Right forelimb (tissue), 1 donor: ENCODE measurements at regions not wholly inside any gene's neighbourhood (a gene's known extent, or its start where the extent isn't known, plus 50 kb on each side); places are given as distances from the start of the nearest gene placed in this dataset.

Experiments
- DNase-seq: peaks from one replicate; pipeline ENCODE4 v3.0.0-alpha.2; 2018

DNA sequence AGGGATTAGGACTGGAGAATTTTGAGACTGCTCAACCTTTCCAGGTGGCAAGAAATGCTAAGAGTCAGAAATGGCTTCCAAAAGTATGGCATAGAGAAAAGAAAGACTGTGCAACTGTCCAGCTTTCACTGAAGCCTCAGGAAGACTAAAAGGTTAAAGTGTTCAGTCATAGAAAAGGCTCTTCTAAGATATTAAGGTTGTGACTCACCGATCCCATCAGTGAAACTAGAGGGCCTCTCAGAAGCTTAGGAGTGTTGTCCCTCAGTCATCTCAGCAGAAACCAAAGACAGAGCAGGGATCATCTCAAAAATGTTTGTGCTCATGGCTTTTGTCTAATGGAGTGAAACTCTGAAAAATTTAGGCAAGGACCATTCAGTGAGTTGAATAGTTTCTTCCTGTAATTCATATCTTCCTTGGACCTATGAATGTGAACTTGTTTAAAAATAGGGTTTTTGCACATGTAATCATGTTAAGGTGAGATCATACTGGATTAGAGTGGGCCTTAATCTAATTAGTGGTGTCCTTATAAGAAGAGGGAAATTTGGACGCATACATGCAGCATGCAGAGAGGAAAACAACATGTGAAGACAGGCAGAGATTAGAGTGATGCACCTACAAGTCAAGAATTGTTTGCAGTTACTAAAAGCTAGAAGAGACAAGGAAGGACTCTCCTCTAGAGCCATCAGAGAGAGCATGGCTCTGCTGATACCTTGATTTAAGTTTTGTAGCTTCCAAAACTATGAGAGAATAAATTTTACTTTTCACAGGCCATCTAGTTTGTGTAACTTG is 71.3 kb downstream of the RPE65 start:
- no peak for DNase-seq

DNA sequence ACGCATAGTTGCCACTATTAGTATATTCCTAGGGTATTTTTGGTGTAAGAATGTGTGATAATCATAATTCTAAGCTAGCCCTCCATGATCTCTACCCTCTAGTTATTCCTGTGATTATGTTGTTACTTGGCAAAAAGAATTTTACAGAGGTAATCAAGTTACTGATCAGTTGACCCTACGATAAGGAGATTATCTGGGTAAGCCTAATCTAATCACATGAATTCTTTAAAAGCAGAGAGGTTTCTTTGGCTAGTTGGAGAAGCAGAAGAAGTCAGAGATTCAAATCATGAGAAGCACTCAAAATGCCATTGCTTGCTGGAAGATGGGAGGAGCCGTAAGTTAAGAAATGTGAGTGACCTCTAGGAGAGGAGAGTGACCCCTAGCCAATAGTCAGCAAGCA is 72.7 kb downstream of the RPE65 start:
- DNase-seq, result no peak

DNA sequence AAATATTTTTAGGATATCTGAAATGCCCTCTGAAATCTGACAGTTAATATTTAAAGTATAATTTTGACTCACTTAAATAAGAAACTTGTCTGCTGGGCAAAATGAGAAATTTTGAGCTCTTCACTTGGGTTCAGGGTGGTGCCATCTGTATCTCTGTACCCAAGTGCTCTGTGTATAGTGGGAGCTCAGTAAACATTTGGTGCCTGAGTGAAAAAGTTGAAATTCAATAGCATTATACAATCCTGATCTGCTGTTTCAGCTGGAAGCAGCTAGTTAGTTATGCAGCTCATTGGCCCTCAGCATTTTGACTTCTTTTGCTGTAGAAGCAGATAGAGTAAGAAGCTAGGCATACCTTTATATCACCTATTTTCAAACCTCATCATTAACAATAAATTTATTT is 73.3 kb downstream of the RPE65 start:
- no peak for DNase-seq

DNA sequence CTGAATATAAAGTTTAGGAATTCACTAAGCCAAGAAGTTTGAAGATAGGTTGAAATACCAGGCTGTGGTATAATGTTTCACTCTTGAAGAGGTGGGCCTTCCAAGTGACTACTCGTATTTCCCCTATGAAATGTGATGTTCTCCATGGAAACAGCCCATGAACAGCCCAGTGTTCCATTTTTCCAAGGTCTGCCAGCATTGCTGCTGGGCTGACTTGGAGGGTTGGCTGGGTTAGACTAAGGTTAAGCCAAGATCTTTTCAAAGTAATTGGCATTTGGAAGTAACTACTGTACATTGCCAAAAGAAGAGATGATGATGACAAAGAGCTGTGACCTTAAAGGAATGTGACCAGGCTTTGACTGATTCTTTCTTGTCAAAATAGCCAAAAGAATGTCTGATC is 73.8 kb downstream of the RPE65 start:
- DNase-seq, result no peak

DNA sequence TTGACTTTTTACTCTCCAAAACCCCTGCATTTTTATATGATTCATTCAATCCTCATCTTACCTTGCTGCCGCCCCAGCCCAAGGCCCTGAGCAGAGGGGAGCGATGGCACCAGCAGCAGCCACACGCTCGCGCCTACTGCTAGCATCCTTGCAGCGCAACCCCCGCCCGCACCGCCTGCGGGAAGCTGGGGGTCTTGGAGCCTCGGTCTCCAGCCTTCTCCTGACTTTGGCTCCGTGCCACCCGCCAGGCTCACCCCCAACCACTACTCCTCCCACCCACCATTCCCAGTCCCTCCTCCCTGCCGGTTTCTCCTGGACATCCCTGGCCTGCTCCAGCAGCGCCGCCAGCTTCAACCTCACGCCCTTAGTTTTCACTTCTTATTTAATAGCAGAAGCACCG is 76.6 kb downstream of the RPE65 start:
- DNase-seq, result no peak

DNA sequence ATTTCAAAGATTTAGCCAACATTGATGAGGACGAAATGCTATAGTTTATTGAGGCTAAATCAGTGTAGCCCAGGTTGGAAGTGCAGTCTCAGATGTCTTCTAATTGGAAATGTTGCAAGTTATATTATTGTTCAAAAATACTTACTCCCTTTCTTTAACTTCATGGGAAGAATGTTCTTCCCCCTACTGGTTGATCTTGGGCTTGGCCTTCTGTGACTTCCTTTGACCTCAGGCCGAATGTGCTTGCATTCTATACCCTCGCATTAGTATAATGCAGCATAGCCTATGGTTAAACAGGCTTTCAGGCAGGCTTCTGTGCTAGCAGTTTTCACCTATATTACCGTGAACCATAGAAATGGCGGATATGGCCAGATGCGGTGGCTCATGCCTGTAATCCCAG is 77.3 kb downstream of the RPE65 start:
- DNase-seq, result no peak

DNA sequence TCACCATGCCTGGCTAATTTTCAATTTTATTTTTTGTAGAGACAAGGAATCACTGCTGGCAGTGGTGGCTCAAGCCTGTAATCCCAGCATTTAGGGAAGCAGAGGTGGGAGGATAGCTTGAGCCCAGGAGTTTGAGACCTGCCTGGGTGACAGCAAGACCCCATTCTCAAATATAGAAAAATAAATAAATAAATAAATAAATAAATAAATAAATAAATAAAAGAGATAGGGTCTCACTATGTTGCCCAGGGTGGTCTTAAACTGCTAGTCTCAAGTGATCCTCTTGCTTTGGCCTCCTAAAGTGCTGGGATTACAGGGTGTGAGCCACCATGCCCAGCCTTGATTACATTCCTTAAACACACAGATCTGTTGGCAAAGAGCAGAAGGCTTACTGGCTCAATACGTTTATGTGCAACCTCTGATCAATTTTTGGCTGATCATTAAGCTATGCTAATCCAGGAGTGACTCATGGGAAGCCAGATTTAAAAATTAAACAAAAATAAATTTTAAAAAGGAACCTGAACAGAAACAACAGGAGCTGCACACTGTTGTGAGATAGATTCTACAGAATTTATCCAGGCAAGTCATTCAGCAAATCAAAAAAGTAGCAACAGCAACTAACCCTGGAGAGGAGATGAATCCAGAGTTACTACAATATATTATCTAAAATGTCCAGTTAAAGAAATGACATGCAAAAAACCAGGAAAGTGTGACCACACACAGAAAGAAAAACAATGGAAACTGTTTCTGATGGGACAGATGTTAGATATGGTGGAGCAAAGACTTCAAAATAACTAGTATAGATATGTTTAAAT is 79.4 kb downstream of the RPE65 start:
- no peak for DNase-seq

DNA sequence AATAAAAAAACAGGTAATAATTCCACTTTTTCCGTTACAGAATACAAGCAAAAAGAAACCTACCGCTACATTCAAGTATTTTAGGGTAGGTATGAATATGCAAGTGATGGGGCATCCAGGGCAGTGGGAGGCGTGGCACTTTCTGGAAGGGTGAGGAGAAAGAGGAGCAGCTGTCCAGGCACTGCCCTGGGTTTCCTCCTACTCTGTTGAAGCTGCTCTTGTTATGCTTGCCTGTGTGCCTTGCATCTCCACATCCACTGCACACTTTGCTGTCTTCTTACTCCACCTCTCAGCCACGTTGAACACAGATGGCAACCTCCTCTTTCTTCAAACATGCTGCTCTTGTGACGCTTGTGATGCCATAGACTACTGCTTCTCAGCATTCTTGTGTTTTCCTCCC is 83.2 kb downstream of the RPE65 start:
- no peak for DNase-seq

DNA sequence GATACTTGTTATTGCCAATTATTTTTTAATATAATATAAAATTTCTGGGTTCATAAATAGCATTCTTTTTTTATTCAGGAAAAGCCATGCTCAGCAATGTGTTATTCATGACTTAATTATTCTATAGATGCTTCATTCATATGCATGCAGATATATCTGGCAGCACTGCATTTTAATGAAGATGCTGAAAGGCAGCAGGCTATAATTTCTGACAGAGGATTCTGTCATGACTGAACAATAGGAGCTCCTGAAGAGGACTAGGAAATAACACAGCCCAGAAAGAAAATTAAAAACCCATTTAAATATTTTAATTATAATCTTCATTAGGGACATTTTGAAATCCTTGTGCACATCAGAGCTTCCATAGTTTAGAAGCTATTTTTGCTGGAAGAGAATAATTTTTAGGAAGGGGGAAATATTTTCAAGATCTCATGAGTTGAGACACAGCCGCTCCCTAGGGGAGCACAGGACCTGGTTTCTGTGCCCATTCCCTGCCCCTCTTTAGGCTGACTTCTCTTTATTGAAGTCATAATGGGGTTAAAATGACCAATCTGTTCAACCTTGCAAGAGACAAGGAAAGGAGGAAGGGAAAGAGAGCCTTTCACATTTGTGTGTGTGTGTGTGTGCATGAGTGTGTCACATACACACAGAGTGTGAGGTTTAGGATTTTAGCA is 83.9 kb downstream of the RPE65 start:
- no peak for DNase-seq

DNA sequence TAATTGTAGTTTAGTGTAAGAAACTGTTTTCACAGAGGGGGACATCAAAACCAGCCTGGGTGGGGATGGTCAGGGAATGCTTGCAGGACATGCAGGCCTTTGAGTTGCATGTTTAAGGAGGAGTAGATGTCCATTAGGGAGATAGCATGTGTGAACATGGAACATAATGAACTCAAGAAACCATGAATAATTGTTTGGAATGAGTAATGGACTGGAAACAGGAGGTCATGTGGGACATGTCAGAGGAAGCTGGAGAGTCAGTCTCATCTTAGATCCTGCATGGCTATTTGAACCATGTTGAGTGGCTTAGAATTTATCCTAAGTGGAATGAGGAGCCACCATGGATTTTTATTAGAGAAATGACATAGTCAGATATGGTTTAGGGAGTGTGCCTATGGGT is 86.4 kb downstream of the RPE65 start:
- no peak for DNase-seq

DNA sequence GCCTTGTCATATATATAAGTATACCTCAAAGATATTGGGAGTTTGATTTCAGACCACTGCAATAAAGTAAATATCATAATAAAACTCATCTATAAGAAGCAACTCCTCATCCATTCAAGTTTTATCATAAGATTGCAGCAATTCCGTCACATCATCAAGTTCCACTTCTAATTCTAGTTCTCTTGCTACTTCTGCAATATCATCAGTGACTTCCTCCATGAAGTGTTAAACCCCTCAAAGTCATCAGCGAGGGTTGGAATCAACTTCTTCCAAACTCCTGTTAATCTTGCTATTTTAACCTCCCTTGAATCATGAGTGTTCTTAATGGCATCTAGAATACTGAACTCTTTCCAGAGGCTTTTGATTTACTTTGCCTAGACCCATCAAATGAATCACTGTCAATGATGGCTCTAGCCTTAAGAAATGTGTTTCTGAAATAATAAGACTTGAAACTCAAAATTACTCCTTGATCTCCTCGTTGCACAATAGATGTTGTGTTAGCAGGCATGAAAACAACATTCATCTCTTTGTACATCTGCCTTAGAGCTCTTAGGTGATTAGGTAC is 88.3 kb downstream of the RPE65 start:
- DNase-seq, result no peak

DNA sequence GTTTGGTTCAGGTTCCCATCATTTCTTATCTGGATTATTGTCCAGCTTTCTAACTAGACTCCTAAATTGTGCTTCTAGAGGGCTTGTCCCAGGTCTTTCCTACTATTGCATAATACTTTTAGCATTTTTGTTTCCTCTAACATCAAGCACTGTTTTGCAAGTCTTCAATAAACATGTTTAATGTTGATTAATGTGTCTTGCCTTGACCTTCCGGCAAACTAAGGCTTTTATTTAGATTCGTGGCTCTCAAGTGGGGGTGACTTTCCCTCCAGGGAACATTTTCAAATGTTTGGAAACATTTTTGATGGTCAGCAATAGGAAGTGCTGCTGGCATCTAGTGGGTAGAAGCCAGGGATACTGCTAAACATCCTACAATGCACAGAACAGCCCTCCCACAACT is 90.7 kb downstream of the RPE65 start:
- no peak for DNase-seq

DNA sequence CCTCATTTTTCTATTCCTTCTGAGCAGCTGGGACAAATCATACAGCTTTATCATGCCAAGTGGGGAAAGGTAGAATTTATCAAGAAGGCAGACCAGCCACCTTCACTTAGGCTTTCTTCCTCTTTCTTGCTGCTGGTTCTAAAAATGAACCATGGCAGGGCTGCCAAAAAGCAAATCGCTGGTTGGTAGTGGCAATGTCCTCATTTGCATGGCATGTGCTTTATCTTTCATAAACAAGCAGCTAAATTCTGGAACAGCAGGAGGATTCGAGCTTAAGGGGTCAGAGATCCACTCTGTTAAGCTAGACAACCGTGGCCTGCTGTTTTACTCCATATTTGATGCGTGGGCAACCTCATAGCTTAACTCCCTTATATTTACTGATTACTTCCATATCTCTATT is 91.3 kb downstream of the RPE65 start:
- no peak for DNase-seq

DNA sequence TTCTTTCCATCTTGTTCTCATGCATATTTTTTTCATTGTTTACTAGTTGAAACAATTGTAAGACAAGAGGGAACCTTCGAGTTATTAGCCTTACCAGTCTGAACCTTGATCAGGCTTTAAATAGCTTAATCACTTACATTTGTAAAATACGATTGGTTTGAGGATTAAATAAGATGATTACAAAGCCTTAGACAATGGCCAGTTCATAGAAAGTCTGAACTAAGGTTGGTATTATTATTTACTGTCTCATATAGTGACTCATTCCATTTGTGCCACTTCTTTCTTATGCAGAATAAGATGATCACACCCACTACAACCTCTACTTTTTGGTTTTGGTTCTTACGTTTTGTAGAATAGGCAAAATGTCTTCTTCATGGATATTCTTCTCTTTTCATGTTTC is 94.1 kb downstream of the RPE65 start:
- DNase-seq, result no peak

DNA sequence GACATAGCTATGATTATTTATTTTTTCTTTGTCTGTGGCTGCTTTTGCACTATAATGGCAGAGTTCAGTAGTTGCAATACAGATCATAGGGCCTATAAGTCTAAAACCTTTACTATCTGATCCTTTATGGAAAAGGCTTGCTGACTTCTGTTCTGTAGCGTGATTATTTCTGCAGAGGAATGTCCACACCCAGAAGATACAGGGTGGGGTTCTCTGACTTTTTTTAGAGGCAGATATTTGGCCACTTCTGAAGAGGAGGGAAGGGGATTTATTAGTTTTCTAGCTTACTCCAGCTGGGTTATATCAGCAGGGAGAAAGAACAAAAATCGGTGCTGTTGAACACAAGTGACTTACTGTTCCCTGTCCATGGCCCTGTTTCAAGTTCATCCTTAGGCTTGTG is 97.6 kb downstream of the RPE65 start:
- no peak for DNase-seq

DNA sequence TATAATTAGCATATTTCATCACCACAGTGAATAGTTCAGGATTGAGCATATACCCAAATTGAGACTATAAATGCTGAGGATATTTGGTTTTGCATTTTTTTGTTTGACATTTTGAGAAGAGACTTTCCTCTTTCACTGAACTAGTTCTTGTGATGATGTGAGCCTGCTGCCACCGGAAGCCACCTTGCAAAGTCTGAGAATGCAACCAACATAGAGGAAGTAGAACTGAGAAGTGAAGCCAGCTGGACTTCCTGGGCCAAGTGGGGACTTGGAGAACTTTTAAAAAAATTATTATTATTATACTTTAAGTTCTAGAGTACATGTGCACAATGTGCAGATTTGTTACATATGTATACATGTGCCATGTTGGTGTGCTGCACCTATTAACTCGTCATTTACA is 102.3 kb downstream of the RPE65 start:
- no peak for DNase-seq

DNA sequence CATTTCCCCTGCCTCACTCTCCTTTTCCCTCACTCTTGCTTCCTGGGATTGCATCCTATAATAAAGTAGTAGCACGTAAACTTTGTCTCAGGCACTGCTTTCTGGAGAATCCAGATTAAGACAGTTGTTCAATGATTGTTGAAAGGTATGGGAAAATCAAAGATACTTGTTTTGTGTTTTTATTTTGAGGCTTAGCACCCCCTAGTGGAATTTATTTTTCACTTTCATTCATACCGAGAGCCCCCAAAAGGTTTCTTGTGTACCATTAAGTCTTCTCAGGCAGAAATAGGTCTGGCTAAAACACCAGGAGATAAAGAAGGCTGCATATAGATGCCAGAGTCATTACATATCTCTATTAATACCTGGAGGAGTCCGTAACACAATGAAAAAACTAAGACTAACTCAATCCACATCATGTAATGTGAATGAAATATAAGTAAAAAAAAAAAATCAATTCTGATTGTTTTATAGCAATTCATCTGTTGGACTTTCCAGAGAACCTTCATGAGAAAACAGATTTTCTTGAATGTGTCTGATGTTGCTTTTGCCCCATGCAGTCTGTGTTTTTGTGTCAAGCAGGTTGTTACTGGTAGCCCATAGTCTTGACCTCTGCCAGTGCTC is 103.5 kb downstream of the RPE65 start:
- DNase-seq, result no peak

DNA sequence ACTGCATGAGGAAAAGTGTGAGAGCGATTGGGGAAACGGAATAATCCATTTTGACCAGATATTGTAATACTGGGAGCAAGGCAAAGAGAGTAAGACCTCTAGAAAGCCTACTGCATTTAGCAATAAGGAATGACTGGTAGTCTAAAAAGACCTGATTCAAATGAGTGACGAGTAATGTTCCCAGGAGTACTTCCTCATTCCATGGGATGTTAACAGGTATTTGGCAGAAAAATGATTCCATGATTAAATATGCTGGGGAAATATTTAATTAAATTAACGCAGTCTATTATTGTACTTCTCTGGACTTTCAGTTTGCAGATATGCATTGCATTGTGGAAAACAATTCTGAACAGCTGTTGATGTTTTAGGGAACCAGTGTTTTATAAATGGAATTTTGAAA is 105.5 kb downstream of the RPE65 start:
- DNase-seq, result no peak

DNA sequence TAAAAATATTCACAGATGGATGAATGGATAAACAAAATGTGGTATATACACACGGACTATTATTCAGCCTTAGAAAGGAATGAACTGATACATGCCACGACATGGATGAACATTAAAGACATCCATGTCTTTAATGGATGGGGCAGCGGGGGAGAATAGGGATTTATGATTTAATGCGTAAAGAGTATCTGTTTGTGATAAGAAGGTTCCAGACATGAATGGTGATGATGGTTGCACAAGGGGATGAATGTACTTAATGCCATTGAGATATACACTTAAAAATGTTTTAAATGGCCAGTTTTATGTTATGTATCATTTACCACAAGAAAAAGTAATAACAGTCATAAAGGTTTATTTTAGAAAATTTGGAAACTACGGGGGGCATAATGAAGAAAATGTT is 108.6 kb upstream of the WLS start:
- no peak for DNase-seq

DNA sequence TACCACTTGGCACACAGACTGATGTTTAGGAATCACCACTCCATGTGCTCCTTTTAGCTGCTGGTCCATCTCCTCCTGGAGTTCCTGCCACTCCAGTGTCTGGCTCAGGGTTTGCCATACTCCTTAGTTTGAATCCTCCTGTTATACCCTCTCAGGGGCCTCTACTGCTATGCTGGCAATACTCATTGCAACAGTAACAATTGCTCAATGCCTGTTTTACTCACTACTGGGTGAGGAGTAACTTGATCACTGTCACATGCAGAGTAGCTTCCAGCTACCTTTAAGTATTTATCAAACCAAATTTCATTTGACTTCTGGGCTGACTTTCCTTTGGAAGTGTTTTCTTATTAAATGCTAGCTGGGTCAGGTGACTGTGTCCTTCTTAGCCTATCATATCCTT is 107.2 kb upstream of the WLS start:
- no peak for DNase-seq

DNA sequence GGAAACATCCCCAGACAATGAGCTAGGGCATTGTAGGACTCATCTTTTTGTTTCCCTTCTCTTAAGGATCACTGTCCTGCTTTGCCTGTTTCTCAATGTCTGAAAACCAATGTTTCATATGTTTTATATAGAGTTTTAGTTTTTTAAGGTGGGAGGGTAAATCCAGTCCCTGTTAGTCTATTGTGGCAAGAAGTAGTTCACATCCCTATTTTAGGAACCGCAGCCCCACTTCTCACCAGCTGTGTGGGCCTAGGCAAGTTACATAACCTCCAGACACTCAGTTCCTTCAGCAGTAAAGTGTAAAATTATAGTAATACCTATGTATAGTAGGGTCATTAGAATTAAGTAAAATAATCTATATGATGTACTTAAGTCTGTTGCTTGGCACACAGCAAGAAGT is 105.8 kb upstream of the WLS start:
- no peak for DNase-seq

DNA sequence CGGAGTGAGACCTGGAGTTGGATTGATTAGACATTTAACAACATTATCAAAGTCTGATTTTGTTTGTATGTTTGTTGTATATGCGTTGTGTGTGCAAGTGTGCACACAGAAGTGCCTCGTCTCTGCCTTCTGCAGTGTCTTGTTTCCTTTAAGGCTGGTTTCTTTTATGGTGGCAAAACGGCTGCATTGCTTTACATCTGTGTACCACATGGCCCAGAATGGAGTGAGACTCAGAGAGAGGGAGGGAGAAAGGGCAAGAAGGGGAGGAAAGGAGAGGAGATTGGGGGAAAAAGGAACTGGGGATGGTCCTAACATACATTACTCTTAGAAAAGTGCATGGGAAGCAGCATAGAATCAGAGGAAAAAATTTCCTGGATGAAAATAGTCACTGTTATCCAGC is 99.7 kb upstream of the WLS start:
- no peak for DNase-seq
